CD4-positive, CD25-positive, alpha-beta regulatory T cell (primary cell): ENCODE measurements at regions not wholly inside any gene's neighbourhood (a gene's known extent, or its start where the extent isn't known, plus 50 kb on each side); places are given as distances from the start of the nearest gene placed in this dataset.

Experiments
- ATAC-seq, 2 donors: fragments of 150-1000 bp; cut with Tn5 transposase; one replicate each; pipeline ENCODE4 v1.10.0; 2021; ENCODE audit warnings: low read depth in 2 of 2, moderate number of reproducible peaks in 2 of 2, moderate library complexity in 1 of 2
- DNase-seq, 3 donors: peaks; one replicate each; pipeline versions ENCODE4 v3.0.0 to v3.0.0-alpha.2; 2012 to 2022; ENCODE audit warnings: mixed read lengths in 1 of 3
- H3K27ac ChIP-seq: one replicate; pipeline ENCODE4 v1.7.0; 2013; ENCODE audit warnings: mild to moderate bottlenecking, low read length; ENCODE audit not compliant: insufficient read depth, poor library complexity, severe bottlenecking
- H3K27me3 ChIP-seq: one replicate; pipeline ENCODE4 v1.7.0; 2013; ENCODE audit warnings: low read length; ENCODE audit not compliant: control insufficient read depth, insufficient read depth
- H3K36me3 ChIP-seq: one replicate; pipeline ENCODE4 v1.7.0; 2013; ENCODE audit warnings: mild to moderate bottlenecking, low read length, moderate library complexity; ENCODE audit not compliant: control insufficient read depth, insufficient read depth
- H3K4me1 ChIP-seq: 2 replicates; pipeline ENCODE4 v1.7.0; 2013; ENCODE audit warnings: mild to moderate bottlenecking, low read length; ENCODE audit not compliant: insufficient read depth, control insufficient read depth, poor library complexity, severe bottlenecking
- H3K4me3 ChIP-seq: one replicate; pipeline ENCODE4 v1.7.0; 2013; ENCODE audit warnings: low read depth, mild to moderate bottlenecking, low read length, moderate library complexity
- H3K9me3 ChIP-seq, 2 experiments: 1 replicate in 1 of 2; 2 replicates in 1 of 2; pipeline ENCODE4 v1.7.0; 2013; ENCODE audit warnings: low read length in 2 of 2, mild to moderate bottlenecking in 1 of 2, moderate library complexity in 1 of 2; ENCODE audit not compliant: control insufficient read depth in 2 of 2
- H3K27ac Mint-ChIP-seq, 3 donors: one replicate each; pipeline ENCODE4 v1.8.0; 2020 to 2022; ENCODE audit warnings: mild to moderate bottlenecking in 3 of 3, mixed read lengths in 3 of 3, moderate library complexity in 2 of 3
- H3K27me3 Mint-ChIP-seq: one replicate; pipeline ENCODE4 v1.8.0; 2022; ENCODE audit warnings: mild to moderate bottlenecking, mixed read lengths
- H3K36me3 Mint-ChIP-seq: one replicate; pipeline ENCODE4 v1.8.0; 2020; ENCODE audit warnings: mixed read lengths
- H3K4me1 Mint-ChIP-seq, 4 donors: one replicate each; pipeline ENCODE4 v1.8.0; 2020 to 2022; ENCODE audit warnings: mixed read lengths in 4 of 4, mild to moderate bottlenecking in 1 of 4
- H3K4me3 Mint-ChIP-seq, 4 donors: one replicate each; pipeline ENCODE4 v1.8.0; 2020 to 2022; ENCODE audit warnings: mild to moderate bottlenecking in 4 of 4, mixed read lengths in 4 of 4, moderate library complexity in 3 of 4
- H3K9me3 Mint-ChIP-seq, 7 donors: one replicate each; pipeline ENCODE4 v1.8.0; 2020 to 2022; ENCODE audit warnings: mixed read lengths in 7 of 7, mild to moderate bottlenecking in 3 of 7, moderate library complexity in 2 of 7

- Histone ChIP-seq H3K9me3 (no peaks in the 10 kb centered on the region), H3K4me3 (no peak overlapping the region), H3K27me3 (no peaks in the 10 kb centered on the region), H3K4me1 (no peaks in the 10 kb centered on the region), H3K27ac (no peak overlapping the region), H3K36me3 (no peaks in the 10 kb centered on the region)
- peaks cover 0 to 3% (median 0%) of the 10 kb centered on the region in 7 donors for H3K9me3 Mint-ChIP-seq
- H3K27me3 Mint-ChIP-seq = no peaks in the 10 kb centered on the region
- no peak for DNase-seq
- ATAC-seq = no peak
- no peak overlapping the region for H3K4me3 Mint-ChIP-seq
- H3K36me3 Mint-ChIP-seq = no peaks in the 10 kb centered on the region
- no peaks in the 10 kb centered on the region for H3K4me1 Mint-ChIP-seq
- H3K27ac Mint-ChIP-seq = no peak overlapping the region
Measured at GRCh38 chr16:55184052-55184451, 140.0 kb upstream of the IRX6 start.

GRCh38 chr16:55184619-55185018 lies 139.4 kb upstream of the IRX6 start:
- no peaks in the 10 kb centered on the region for H3K36me3 Mint-ChIP-seq
- H3K27ac Mint-ChIP-seq = no peak overlapping the region
- H3K27me3 ChIP-seq = no peaks in the 10 kb centered on the region
- no peak overlapping the region for H3K4me3 ChIP-seq
- no peaks in the 10 kb centered on the region for H3K36me3 ChIP-seq
- H3K27ac ChIP-seq = no peak overlapping the region
- H3K9me3 Mint-ChIP-seq = peaks cover 0 to 3% (median 0%) of the 10 kb centered on the region in 7 donors
- no peaks in the 10 kb centered on the region for H3K4me1 Mint-ChIP-seq
- DNase-seq = no peak
- H3K4me3 Mint-ChIP-seq = no peak overlapping the region
- ATAC-seq = no peak
- H3K4me1 ChIP-seq = no peaks in the 10 kb centered on the region
- H3K27me3 Mint-ChIP-seq = no peaks in the 10 kb centered on the region
- H3K9me3 ChIP-seq = no peaks in the 10 kb centered on the region

- H3K4me3 ChIP-seq = no peak overlapping the region
- H3K27ac Mint-ChIP-seq = no peak overlapping the region
- no peaks in the 10 kb centered on the region for H3K27me3 Mint-ChIP-seq
- ATAC-seq (no peak), DNase-seq (no peak)
- no peaks in the 10 kb centered on the region for H3K4me1 Mint-ChIP-seq
- no peaks in the 10 kb centered on the region for H3K4me1 ChIP-seq
- no peaks in the 10 kb centered on the region for H3K9me3 ChIP-seq
- peak overlapping the region in 1 of 4 donors; percentile 32 for H3K4me3 Mint-ChIP-seq
- no peak overlapping the region for H3K27ac ChIP-seq
- peaks cover 0 to 2% (median 0%) of the 10 kb centered on the region in 7 donors for H3K9me3 Mint-ChIP-seq
- no peaks in the 10 kb centered on the region for H3K36me3 Mint-ChIP-seq
- no peaks in the 10 kb centered on the region for H3K27me3 ChIP-seq
- no peaks in the 10 kb centered on the region for H3K36me3 ChIP-seq
Measured at GRCh38 chr16:55189224-55189623, 134.8 kb upstream of the IRX6 start.

- Histone ChIP-seq H3K27ac (no peak overlapping the region), H3K27me3 (no peaks in the 10 kb centered on the region), H3K9me3 (no peaks in the 10 kb centered on the region), H3K36me3 (no peaks in the 10 kb centered on the region), H3K4me3 (no peak overlapping the region), H3K4me1 (no peaks in the 10 kb centered on the region)
- H3K4me3 Mint-ChIP-seq = peak overlapping the region in 1 of 4 donors; percentile 32
- DNase-seq (no peak), ATAC-seq (no peak)
- no peaks in the 10 kb centered on the region for H3K36me3 Mint-ChIP-seq
- H3K27ac Mint-ChIP-seq = no peak overlapping the region
- no peaks in the 10 kb centered on the region for H3K4me1 Mint-ChIP-seq
- H3K27me3 Mint-ChIP-seq = no peaks in the 10 kb centered on the region
- H3K9me3 Mint-ChIP-seq = peaks cover 0 to 2% (median 0%) of the 10 kb centered on the region in 7 donors
Measured at GRCh38 chr16:55189682-55190636, 134.0 kb upstream of the IRX6 start.

- no peaks in the 10 kb centered on the region for H3K9me3 ChIP-seq
- no peaks in the 10 kb centered on the region for H3K4me1 Mint-ChIP-seq
- H3K9me3 Mint-ChIP-seq = peaks cover 0 to 2% (median 0%) of the 10 kb centered on the region in 7 donors
- H3K27me3 ChIP-seq = no peaks in the 10 kb centered on the region
- DNase-seq (no peak), ATAC-seq (no peak)
- no peaks in the 10 kb centered on the region for H3K27me3 Mint-ChIP-seq
- H3K4me1 ChIP-seq = no peaks in the 10 kb centered on the region
- no peak overlapping the region for H3K27ac Mint-ChIP-seq
- H3K27ac ChIP-seq = no peak overlapping the region
- no peak overlapping the region for H3K4me3 Mint-ChIP-seq
- no peaks in the 10 kb centered on the region for H3K36me3 ChIP-seq
- no peaks in the 10 kb centered on the region for H3K36me3 Mint-ChIP-seq
- no peak overlapping the region for H3K4me3 ChIP-seq
Measured at GRCh38 chr16:55192734-55193133, 131.3 kb upstream of the IRX6 start.

GRCh38 chr16:55203570-55203969 lies 120.4 kb upstream of the IRX6 start:
- H3K36me3 Mint-ChIP-seq = no peaks in the 10 kb centered on the region
- no peaks in the 10 kb centered on the region for H3K9me3 ChIP-seq
- H3K4me1 ChIP-seq = no peaks in the 10 kb centered on the region
- no peak for ATAC-seq
- DNase-seq = no peak
- peak overlapping the region in 1 of 4 donors; percentile 1 for H3K4me3 Mint-ChIP-seq
- no peak overlapping the region for H3K4me3 ChIP-seq
- H3K27me3 ChIP-seq = no peaks in the 10 kb centered on the region
- H3K9me3 Mint-ChIP-seq = peaks cover 0 to 4% (median 0%) of the 10 kb centered on the region in 7 donors
- H3K36me3 ChIP-seq = no peaks in the 10 kb centered on the region
- no peaks in the 10 kb centered on the region for H3K27me3 Mint-ChIP-seq
- no peak overlapping the region for H3K27ac Mint-ChIP-seq
- no peak overlapping the region for H3K27ac ChIP-seq
- peaks cover 0 to 2% (median 0%) of the 10 kb centered on the region in 4 donors for H3K4me1 Mint-ChIP-seq

GRCh38 chr16:55204069-55204468 lies 119.9 kb upstream of the IRX6 start:
- no peaks in the 10 kb centered on the region for H3K36me3 Mint-ChIP-seq
- no peak overlapping the region for H3K27ac ChIP-seq
- H3K9me3 Mint-ChIP-seq = peaks cover 0 to 4% (median 0%) of the 10 kb centered on the region in 7 donors
- H3K27me3 Mint-ChIP-seq = no peaks in the 10 kb centered on the region
- no peaks in the 10 kb centered on the region for H3K9me3 ChIP-seq
- H3K4me1 ChIP-seq = no peaks in the 10 kb centered on the region
- no peak overlapping the region for H3K27ac Mint-ChIP-seq
- H3K36me3 ChIP-seq = no peaks in the 10 kb centered on the region
- no peak overlapping the region for H3K4me3 Mint-ChIP-seq
- H3K27me3 ChIP-seq = no peaks in the 10 kb centered on the region
- no peak overlapping the region for H3K4me3 ChIP-seq
- no peak for ATAC-seq
- H3K4me1 Mint-ChIP-seq = peaks cover 0 to 2% (median 0%) of the 10 kb centered on the region in 4 donors
- no peak for DNase-seq

- H3K4me1 Mint-ChIP-seq = peaks cover 0 to 2% (median 0%) of the 10 kb centered on the region in 4 donors
- Histone ChIP-seq H3K27me3 (no peaks in the 10 kb centered on the region), H3K36me3 (no peaks in the 10 kb centered on the region), H3K4me3 (no peak overlapping the region), H3K27ac (no peak overlapping the region), H3K9me3 (no peaks in the 10 kb centered on the region), H3K4me1 (no peaks in the 10 kb centered on the region)
- no peak overlapping the region for H3K27ac Mint-ChIP-seq
- H3K9me3 Mint-ChIP-seq = peaks cover 0 to 3% (median 0%) of the 10 kb centered on the region in 7 donors
- DNase-seq (no peak), ATAC-seq (no peak)
- H3K36me3 Mint-ChIP-seq = no peaks in the 10 kb centered on the region
- no peaks in the 10 kb centered on the region for H3K27me3 Mint-ChIP-seq
- no peak overlapping the region for H3K4me3 Mint-ChIP-seq
Measured at GRCh38 chr16:55204923-55205322, 119.1 kb upstream of the IRX6 start.
